ENCODE measurements at regions not wholly inside any gene's neighbourhood (a gene's known extent, or its start where the extent isn't known, plus 50 kb on each side); places are given as distances from the start of the nearest gene placed in this dataset.
A peak's percentile ranks its signal among the peaks of the same experiment; 100 is the strongest.

GRCh38 chr9:14967450-14968321 lies 57.5 kb upstream of the FREM1 start (continued):
- TF ChIP-seq AGO2 (optimal IDR thresholded peaks at IDR 0.05; ENCODE audit: low read depth, low read length) (no peak), REPIN1 (CRISPR knock-in tag; IDR thresholded peaks at IDR 0.05; ENCODE audit: borderline replicate concordance, low read depth) (peak; percentile 51; the same call in 1 of the 2 replicates), NRL (CRISPR knock-in tag; IDR thresholded peaks at IDR 0.05; ENCODE audit: borderline replicate concordance) (no peak), SATB2 (CRISPR knock-in tag; IDR thresholded peaks at IDR 0.05) (no peak), ZFAT (CRISPR knock-in tag; conservative IDR thresholded peaks at IDR 0.05) (no peak), PREB (CRISPR knock-in tag; IDR thresholded peaks at IDR 0.05) (no peak), CREBL2 (CRISPR knock-in tag; IDR thresholded peaks at IDR 0.05; ENCODE audit: borderline replicate concordance) (no peak), TFE3 (CRISPR knock-in tag; IDR thresholded peaks at IDR 0.05) (no peak), ZNF646 (CRISPR knock-in tag; IDR thresholded peaks at IDR 0.05) (no peak), MAFK (conservative IDR thresholded peaks at IDR 0.05 in 1 of 2, IDR thresholded peaks at IDR 0.05 in 1 of 2; ENCODE audit: low read length in 2 of 2) (no peak), ZBTB26 (CRISPR knock-in tag; IDR thresholded peaks at IDR 0.05; ENCODE audit: borderline replicate concordance) (no peak), ZNF639 (CRISPR knock-in tag; conservative IDR thresholded peaks at IDR 0.05) (no peak), FOSL1 (CRISPR knock-in tag; IDR thresholded peaks at IDR 0.05; ENCODE audit: borderline replicate concordance) (no peak), MAX (IDR thresholded peaks at IDR 0.05) (0 out of 2 replicates have a peak, but pooled peaks have one; percentile 15), ZFP36L2 (CRISPR knock-in tag; IDR thresholded peaks at IDR 0.05) (no peak), SMARCE1 (IDR thresholded peaks at IDR 0.05; ENCODE audit: borderline replicate concordance) (no peak)

Data from HepG2 (cell line).